ENCODE measurements at regions not wholly inside any gene's neighbourhood (a gene's known extent, or its start where the extent isn't known, plus 50 kb on each side); places are given as distances from the start of the nearest gene placed in this dataset.

DNA sequence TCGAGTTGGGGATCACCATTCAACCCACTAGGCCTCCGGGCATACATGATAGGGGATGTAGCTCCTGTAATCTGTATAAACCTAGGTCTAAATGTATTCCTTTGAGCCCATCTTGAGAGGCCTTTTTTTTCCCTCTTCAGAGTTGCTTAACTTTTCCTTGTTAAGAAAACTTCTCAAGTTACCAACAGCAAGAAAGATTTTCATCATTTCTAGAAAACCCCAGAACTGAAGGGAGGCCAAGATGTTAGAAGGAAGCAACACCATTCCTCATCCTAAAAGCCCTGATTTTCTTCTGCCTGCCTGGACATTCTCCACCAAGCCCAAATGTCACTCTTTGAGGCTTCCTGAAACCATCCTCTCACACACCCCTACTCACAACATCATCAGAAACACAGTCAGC lies 79.4 kb downstream of the TMPRSS5 start:
- no peak for DNase-seq (ENCODE audit: low spot score)
- in situ Hi-C loops (cut with MboI; ENCODE audit: low sequenced_read_pairs, unreplicated experiment) = no loop called here
- TF ChIP-seq, protein P1, sequence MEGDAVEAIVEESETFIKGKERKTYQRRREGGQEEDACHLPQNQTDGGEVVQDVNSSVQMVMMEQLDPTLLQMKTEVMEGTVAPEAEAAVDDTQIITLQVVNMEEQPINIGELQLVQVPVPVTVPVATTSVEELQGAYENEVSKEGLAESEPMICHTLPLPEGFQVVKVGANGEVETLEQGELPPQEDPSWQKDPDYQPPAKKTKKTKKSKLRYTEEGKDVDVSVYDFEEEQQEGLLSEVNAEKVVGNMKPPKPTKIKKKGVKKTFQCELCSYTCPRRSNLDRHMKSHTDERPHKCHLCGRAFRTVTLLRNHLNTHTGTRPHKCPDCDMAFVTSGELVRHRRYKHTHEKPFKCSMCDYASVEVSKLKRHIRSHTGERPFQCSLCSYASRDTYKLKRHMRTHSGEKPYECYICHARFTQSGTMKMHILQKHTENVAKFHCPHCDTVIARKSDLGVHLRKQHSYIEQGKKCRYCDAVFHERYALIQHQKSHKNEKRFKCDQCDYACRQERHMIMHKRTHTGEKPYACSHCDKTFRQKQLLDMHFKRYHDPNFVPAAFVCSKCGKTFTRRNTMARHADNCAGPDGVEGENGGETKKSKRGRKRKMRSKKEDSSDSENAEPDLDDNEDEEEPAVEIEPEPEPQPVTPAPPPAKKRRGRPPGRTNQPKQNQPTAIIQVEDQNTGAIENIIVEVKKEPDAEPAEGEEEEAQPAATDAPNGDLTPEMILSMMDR (IDR thresholded peaks at IDR 0.05; ENCODE audit: borderline replicate concordance, control extremely low read depth, extremely low read depth, insufficient read depth, missing control alignments) = no peak

DNA sequence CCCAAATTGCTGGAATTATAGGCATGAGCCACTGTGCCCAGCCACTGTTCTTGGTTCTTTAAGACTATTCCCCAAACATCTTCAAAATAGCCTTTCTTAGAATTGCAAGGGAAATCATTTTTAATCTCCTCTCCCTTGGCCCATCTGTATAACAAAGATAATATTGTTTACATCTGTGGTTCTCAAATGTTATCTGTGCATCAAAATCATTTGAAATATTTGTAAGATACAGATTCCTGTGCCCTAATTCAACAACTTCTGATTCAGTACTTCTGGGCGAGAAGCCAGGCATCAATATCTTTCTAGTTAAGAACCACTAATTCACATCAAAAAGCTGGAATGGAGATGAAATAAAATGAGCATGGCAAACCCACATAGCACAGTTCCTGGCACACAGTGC lies 83.0 kb downstream of the TMPRSS5 start:
- TF ChIP-seq, protein P1 (IDR thresholded peaks at IDR 0.05; ENCODE audit: borderline replicate concordance, control extremely low read depth, extremely low read depth, insufficient read depth, missing control alignments) = no peak
- in situ Hi-C loops (cut with MboI; ENCODE audit: low sequenced_read_pairs, unreplicated experiment) = no loop called here
- no peak for DNase-seq (ENCODE audit: low spot score)

DNA sequence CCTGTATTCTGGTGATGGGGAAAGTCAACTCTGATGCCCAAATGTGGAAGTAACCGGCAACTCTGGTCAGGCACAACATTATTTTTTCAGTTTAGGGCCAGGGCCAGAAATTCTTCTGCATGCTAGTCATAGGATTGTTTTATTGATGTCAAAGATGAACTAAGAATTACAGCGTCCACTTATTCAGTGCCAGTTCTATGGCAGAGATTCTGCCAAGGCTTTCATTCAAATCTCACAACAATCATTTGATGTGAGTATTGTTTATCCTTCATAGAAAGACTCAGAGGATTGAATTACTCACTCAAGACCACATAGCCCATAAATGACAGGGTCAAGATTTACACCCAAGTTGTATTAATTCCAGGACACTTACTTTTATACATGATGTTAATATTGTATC lies 87.7 kb downstream of the TMPRSS5 start:
- in situ Hi-C loops (cut with MboI; ENCODE audit: low sequenced_read_pairs, unreplicated experiment) = no loop called here
- no peak for DNase-seq (ENCODE audit: low spot score)
- TF ChIP-seq, protein P1 (IDR thresholded peaks at IDR 0.05; ENCODE audit: borderline replicate concordance, control extremely low read depth, extremely low read depth, insufficient read depth, missing control alignments) = no peak

DNA sequence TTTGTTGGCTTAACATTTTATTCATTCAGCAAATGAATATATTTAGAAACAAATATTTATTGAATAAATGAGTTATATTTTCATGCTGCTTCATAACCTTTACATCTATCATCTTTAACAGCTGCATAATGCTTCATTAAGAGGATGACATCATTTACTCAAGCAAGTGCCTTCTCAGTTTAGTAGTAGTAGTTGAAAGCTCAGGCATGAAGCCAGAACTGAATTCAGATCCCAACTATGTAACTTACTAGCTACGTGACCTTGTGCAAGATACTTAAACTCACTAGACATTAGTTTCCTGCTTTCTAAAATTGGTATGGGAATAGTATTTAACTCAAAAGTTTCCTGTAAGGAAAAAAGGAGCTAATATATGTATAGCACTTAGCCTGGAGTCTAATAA lies 90.3 kb downstream of the TMPRSS5 start:
- DNase-seq (ENCODE audit: low spot score) = no peak
- TF ChIP-seq, protein P1 (IDR thresholded peaks at IDR 0.05; ENCODE audit: borderline replicate concordance, control extremely low read depth, extremely low read depth, insufficient read depth, missing control alignments) = no peak
- in situ Hi-C loops (cut with MboI; ENCODE audit: low sequenced_read_pairs, unreplicated experiment) = no loop called here

DNA sequence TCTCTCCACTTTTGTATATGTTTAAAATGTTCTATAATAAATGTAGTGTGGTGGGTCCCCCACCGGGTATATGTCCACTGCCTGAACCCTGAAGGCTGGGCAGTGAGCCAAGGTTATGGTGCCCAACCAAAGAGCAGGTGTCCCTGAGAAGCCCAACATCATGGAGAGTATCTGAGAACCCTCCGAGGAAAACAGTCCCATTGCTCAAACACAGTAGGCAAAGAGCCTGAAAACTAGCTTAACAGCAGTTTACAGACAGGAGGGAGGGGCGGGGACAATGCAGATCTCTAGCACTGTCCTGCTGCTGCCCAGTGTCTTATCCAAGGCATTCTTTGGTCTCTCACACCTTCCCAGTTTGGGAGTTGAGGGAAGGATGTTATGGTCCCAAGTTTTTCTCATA lies 91.0 kb downstream of the TMPRSS5 start:
- TF ChIP-seq, protein P1 (IDR thresholded peaks at IDR 0.05; ENCODE audit: borderline replicate concordance, control extremely low read depth, extremely low read depth, insufficient read depth, missing control alignments) = no peak
- DNase-seq (ENCODE audit: low spot score) = no peak
- in situ Hi-C loops (cut with MboI; ENCODE audit: low sequenced_read_pairs, unreplicated experiment) = no loop called here

DNA sequence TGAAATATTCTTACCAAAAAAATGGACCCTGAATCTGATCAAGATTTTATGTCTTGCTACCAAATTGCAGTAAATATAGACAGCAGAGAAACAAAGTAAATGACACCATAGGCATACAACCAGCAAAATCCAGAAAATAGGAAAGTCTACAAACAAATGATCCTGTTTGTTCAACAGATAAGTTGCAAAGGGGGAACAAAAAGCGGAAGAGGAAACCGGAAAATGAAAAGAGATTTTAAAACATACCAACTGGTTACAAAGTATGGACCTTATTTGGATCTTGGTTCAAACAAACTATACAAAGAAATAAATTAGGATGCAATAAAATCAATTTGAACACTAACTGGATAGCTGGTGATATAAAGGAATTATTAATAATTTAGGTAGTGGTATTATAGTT lies 92.0 kb downstream of the TMPRSS5 start:
- in situ Hi-C loops (cut with MboI; ENCODE audit: low sequenced_read_pairs, unreplicated experiment) = no loop called here
- no peak for DNase-seq (ENCODE audit: low spot score)
- TF ChIP-seq, protein P1 (IDR thresholded peaks at IDR 0.05; ENCODE audit: borderline replicate concordance, control extremely low read depth, extremely low read depth, insufficient read depth, missing control alignments) = no peak

DNA sequence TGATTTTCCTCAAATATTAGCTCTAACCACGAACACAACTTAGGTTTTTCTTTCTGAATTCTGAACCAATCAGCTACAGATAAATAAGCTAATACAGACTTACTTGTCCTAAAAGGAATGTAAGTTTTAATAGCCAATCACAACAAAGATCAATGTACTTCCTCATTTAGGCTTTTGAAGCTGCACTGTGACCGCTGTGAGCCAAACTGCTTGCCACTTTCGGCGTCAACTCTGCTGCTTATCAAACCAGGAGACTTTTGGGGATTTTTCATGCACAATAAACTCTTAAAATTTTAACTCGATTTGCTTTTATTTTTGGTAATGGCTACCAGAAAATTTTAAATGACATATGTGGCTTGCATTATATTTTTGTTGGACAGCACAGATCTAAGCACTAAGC lies 92.5 kb downstream of the TMPRSS5 start:
- no peak for DNase-seq (ENCODE audit: low spot score)
- in situ Hi-C loops (cut with MboI; ENCODE audit: low sequenced_read_pairs, unreplicated experiment) = no loop called here
- TF ChIP-seq, protein P1 (IDR thresholded peaks at IDR 0.05; ENCODE audit: borderline replicate concordance, control extremely low read depth, extremely low read depth, insufficient read depth, missing control alignments) = no peak

Data from GM13976 (cell line).